ENCODE measurements at regions not wholly inside any gene's neighbourhood (a gene's known extent, or its start where the extent isn't known, plus 50 kb on each side); places are given as distances from the start of the nearest gene placed in this dataset.

GRCh38 chr6:122902326-122902725, 93.7 kb upstream of the CLVS2 start:
- Histone ChIP-seq H3K27me3 (replicated peaks in 1 of 4; ENCODE audit: control insufficient read depth in 3 of 4, extremely low read depth in 1 of 4, insufficient read depth in 3 of 4, low read length in 3 of 4) (no peaks in the 10 kb centered on the region), H4K91ac (replicated peaks; ENCODE audit: insufficient read length, low read length) (no peak overlapping the region), H3K23ac (ENCODE audit: insufficient read length) (no peak overlapping the region), H2BK5ac (ENCODE audit: low read depth, low read length) (no peak overlapping the region), H3K79me2 (ENCODE audit: control insufficient read depth in 1 of 2, insufficient read depth in 2 of 2, low read length in 2 of 2) (no peaks in the 10 kb centered on the region), H3K4me1 (replicated peaks in 1 of 4; ENCODE audit: control insufficient read depth in 3 of 4, insufficient read depth in 4 of 4, low read length in 3 of 4) (no peaks in the 10 kb centered on the region), H2BK15ac (ENCODE audit: low read length) (no peak overlapping the region), H3K9ac (replicated peaks in 1 of 4; ENCODE audit: extremely low read depth in 1 of 4, low read depth in 3 of 4, low read length in 3 of 4) (no peak overlapping the region), H2AK5ac (ENCODE audit: low read depth, low read length) (no peak overlapping the region), H3K4ac (replicated peaks; ENCODE audit: insufficient read length, low read depth, low read length) (no peak overlapping the region), H2BK120ac (replicated peaks; ENCODE audit: low read depth, low read length) (no peak overlapping the region), H4K20me1 (replicated peaks in 1 of 2; ENCODE audit: control insufficient read depth in 1 of 2, insufficient read depth in 2 of 2, low read length in 2 of 2) (no peaks in the 10 kb centered on the region), H2BK20ac (ENCODE audit: low read length) (no peak overlapping the region), H3K36me3 (ENCODE audit: control insufficient read depth in 2 of 4, insufficient read depth in 4 of 4, low read length in 3 of 4) (no peaks in the 10 kb centered on the region), H3K14ac (ENCODE audit: insufficient read length) (no peak overlapping the region), H3K9me3 (ENCODE audit: insufficient read depth in 2 of 2, low read depth in 1 of 2, low read length in 1 of 2) (no peaks in the 10 kb centered on the region), H3K56ac (replicated peaks; ENCODE audit: insufficient read length, low read depth, low read length) (no peak overlapping the region), H2AFZ (ENCODE audit: low read length) (no peak overlapping the region), H3K27ac (ENCODE audit: low read depth, low read length) (no peak overlapping the region), H3K4me2 (ENCODE audit: insufficient read depth in 1 of 2, low read depth in 2 of 2, low read length in 2 of 2) (no peak overlapping the region), H3K18ac (ENCODE audit: extremely low read depth, low read length) (no peak overlapping the region), H3K79me1 (ENCODE audit: low read depth, low read length) (no peaks in the 10 kb centered on the region), H3K4me3 (ENCODE audit: extremely low read depth in 1 of 4, insufficient read depth in 2 of 4, low read depth in 3 of 4, low read length in 4 of 4) (no peak overlapping the region), H4K8ac (ENCODE audit: extremely low read depth, insufficient read depth, low read length) (no peak overlapping the region), H4K5ac (ENCODE audit: insufficient read length, low read depth, low read length) (no peak overlapping the region), H3K23me2 (ENCODE audit: low read depth, low read length) (peaks cover 2% of the 10 kb centered on the region; the same call in 1 of the 2 replicates), H2BK12ac (ENCODE audit: low read depth, low read length) (no peak overlapping the region)
- WGBS, 2 experiments (ENCODE audit: extremely low coverage in 1 of 2, insufficient coverage in 1 of 2, insufficient read length in 1 of 2, insufficient replicate concordance in 2 of 2, low coverage in 1 of 2, low lambda C conversion rate in 2 of 2, missing lambda C conversion rate in 1 of 2), result 80% methylated on average over 2 of the region's 2 CpGs; no CpG with 5 or more reads in 1 of the 2 experiments
- TF ChIP-seq EP300 (IDR thresholded peaks at IDR 0.05; ENCODE audit: borderline replicate concordance in 1 of 2, low read depth in 2 of 2, low read length in 2 of 2) (no peak), RXRA (IDR thresholded peaks at IDR 0.05; ENCODE audit: insufficient read depth, low read depth, low read length) (no peak), USF2 (IDR thresholded peaks at IDR 0.05; ENCODE audit: low read length) (no peak)
- CTCF ChIA-PET (ENCODE audit: partially characterized antibody), result interaction anchor here (0.9 to 1.1 kb wide), 2 partner anchors 19 to 63 kb away, joined by 3 to 4 read pairs; no protein-coding TSS in a partner anchor
- FAIRE-seq (no peak), DNase-seq (ENCODE audit: low read depth in 1 of 2, low spot score in 2 of 2) (no peak)
- POLR2A ChIA-PET (ENCODE audit: partially characterized antibody), result no interaction called here

Measured in H1 (cell line).